Activated T-helper 17 cell treated with anti-CD3 and anti-CD28 coated beads, Interleukin-2, amount 50 U/mL, for 72 hours (primary cell): ENCODE measurements at regions not wholly inside any gene's neighbourhood (a gene's known extent, or its start where the extent isn't known, plus 50 kb on each side); places are given as distances from the start of the nearest gene placed in this dataset.
A peak's percentile ranks its signal among the peaks of the same experiment; 100 is the strongest.
"Not testable (repeated sequence)": the region's sequence is repeated elsewhere in the genome, so short reads cannot be mapped to it uniquely, and the experiment has no call there.

Experiments
- ATAC-seq: fragments of 150-1000 bp; cut with Tn5 transposase; replicated peaks from 2 replicates; pipeline ENCODE4 v1.10.0; 2021; ENCODE audit warnings: mild to moderate bottlenecking, moderate library complexity
- H3K27ac Mint-ChIP-seq: one replicate; pipeline ENCODE4 v1.8.0; 2022; ENCODE audit warnings: mixed read lengths
- H3K27me3 Mint-ChIP-seq: one replicate; pipeline ENCODE4 v1.8.0; 2022; ENCODE audit warnings: mixed read lengths
- H3K36me3 Mint-ChIP-seq: one replicate; pipeline ENCODE4 v1.8.0; 2022; ENCODE audit warnings: low read depth, mild to moderate bottlenecking, mixed read lengths
- H3K4me1 Mint-ChIP-seq: one replicate; pipeline ENCODE4 v1.8.0; 2022; ENCODE audit warnings: mixed read lengths
- H3K4me3 Mint-ChIP-seq: one replicate; pipeline ENCODE4 v1.8.0; 2022; ENCODE audit warnings: mild to moderate bottlenecking, mixed read lengths
- H3K9me3 Mint-ChIP-seq: one replicate; pipeline ENCODE4 v1.8.0; 2022; ENCODE audit warnings: mixed read lengths

DNA sequence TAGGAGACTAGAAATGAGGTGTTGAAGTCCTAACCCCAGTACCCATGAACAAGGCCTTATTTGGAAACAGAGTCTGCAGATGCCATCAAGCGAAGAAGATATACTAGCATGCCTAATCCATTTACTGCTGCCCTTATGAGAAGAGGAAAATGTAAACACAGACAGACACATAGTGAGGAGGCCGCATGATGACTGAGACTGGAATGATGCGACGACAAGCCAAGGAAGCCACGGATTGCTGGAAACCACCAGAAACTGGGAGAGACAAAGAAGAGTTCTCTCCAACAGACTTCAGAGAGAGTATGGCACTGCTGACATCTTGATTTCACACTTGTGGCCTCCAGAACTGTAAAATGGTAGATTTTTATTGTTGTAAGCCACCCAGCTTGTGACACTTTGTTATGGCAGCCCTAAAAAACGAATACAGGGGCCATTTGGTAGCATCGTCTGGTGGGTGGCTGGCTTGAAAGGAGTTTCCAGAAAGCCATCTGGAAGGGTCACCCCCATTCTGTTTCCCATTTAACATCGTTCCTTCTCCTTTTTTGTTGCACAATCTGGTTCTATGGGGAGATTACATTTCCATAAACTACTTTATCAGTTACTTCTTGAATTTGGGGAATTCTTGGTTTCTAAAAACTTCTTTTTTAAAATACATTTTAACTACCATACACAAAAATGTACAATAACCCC lies 193.1 kb downstream of the HSD17B3 start:
- Mint-ChIP-seq H3K4me3 (no peak overlapping the region), H3K27ac (no peak overlapping the region), H3K27me3 (peaks cover 22% of the 10 kb centered on the region), H3K36me3 (no peaks in the 10 kb centered on the region), H3K4me1 (peaks cover 4% of the 10 kb centered on the region), H3K9me3 (peaks cover 15% of the 10 kb centered on the region)
- no peak for ATAC-seq

DNA sequence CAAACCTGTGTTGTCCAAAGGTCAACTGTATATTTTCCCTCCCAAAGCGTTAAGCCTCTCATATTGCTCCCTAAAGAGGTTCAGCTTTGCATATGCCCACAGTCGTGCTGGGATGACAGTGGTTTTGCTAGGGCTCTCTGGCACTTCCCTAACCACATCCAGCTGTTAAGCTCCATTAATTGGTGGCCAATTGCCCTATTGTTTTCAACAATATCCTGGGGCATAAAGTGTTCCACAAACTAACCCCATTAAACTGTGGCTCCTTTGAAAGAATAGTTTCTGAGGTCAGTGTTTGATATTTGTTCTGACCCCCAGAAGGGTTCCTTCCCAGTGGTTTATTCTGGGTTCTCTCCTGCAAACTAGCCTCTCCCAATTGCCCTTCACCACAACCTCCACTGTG lies 194.5 kb downstream of the HSD17B3 start:
- Mint-ChIP-seq H3K9me3 (peaks cover 15% of the 10 kb centered on the region), H3K27ac (no peak overlapping the region), H3K4me3 (no peak overlapping the region), H3K4me1 (peaks cover 4% of the 10 kb centered on the region), H3K27me3 (peaks cover 22% of the 10 kb centered on the region), H3K36me3 (no peaks in the 10 kb centered on the region)
- no peak for ATAC-seq

DNA sequence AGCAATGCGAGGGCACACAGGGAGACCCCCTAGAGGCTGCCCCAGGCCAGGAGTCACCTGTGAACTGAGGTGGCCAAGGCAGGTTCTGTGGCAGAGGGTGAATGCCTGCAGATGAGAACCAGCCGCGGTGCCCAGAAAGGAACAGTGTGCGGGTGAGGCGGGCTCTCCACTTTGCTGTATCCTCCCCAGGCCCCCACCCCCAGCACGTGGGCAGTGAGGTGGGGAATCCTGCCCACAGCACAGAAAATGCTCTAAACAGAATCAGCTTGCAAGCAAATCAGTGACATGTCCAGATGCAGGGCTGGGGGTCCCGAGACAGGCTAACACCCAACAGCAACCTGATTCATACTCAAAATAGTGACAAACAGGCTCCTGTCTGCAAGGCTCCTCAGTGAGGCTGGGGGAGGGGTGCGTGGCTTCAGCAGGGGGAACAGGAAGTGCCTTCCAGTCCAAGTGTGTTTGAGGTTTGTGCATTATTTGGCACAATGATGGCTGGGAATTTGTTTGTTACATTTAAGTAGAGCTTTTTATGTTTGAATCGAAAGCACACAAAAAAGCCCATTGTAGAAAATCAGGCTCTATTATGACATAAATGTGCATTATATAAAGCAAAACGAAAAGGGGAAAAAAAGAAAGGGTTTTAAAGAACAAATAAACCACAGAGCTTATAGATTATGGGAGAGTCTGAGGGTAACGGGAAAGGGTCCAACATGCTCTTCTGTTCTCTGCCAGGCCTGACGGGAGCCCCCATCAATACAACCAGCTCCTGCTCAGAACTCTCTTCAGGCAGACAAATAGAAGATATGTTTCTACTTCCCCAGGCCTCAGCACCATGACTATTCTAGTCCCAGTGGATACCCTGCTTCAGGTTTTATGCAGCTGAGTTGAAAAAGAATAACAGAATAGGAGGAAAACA lies 201.3 kb downstream of the HSD17B3 start:
- no peak overlapping the region for H3K4me3 Mint-ChIP-seq
- H3K9me3 Mint-ChIP-seq: peaks cover 6% of the 10 kb centered on the region
- no peaks in the 10 kb centered on the region for H3K36me3 Mint-ChIP-seq
- H3K27me3 Mint-ChIP-seq: peaks cover 16% of the 10 kb centered on the region
- ATAC-seq: no peak
- H3K4me1 Mint-ChIP-seq: no peaks in the 10 kb centered on the region
- H3K27ac Mint-ChIP-seq: no peak overlapping the region

DNA sequence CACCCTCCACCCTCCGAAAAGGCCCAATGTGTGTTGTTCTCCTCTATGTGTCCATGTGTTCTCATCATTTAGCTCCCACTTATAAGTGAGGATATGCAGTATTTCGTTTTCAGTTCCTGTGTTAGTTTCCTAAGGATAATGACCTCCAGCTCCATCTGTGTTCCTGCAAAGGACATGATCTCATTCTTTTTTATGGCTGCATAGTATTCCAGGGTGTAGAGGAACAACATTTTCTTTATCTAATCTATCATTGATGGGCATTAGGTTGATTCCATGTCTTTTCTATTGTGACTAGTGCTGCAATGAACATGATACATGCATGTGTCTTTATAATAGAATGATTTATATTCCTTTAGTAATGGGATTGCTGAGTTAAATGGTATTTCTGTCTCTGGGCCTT lies 211.3 kb downstream of the HSD17B3 start:
- H3K4me3 Mint-ChIP-seq, H3K36me3 Mint-ChIP-seq, H3K9me3 Mint-ChIP-seq, H3K4me1 Mint-ChIP-seq, ATAC-seq, H3K27ac Mint-ChIP-seq: not testable (repeated sequence)
- peaks cover 13% of the 10 kb centered on the region for H3K27me3 Mint-ChIP-seq

DNA sequence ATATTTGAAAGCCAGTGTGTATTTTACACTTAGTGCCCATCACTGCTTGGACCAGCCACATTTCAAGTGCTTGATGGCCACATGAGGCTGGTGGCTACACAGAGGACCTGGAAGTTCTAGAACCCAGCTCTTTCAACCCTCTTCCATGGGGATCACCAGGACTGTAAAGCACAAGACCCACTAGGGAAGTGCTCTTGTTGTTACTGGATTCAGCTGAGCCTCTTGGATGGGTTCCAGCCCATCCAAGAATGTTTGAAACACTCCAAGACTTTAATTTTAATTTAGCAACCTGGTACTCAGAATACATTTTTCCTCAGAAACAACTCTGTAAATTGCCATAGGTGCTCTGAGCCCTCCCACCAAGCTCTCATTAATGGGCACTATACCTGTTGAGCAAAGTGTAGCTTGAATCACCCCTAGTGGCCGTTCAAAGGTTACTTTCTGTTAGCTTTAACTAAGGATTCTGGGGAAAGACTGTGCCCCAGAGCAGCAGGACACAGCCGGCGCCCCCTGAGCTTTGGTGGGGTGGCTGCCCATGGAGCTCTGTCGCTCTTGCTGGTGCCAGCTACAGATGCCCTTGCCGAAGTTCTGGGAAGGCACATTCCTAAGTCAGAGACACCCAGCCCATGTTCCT lies 212.4 kb downstream of the HSD17B3 start:
- Mint-ChIP-seq H3K4me1 (no peaks in the 10 kb centered on the region), H3K36me3 (no peaks in the 10 kb centered on the region), H3K4me3 (no peak overlapping the region), H3K27me3 (peaks cover 10% of the 10 kb centered on the region), H3K27ac (no peak overlapping the region), H3K9me3 (no peaks in the 10 kb centered on the region)
- ATAC-seq: no peak

DNA sequence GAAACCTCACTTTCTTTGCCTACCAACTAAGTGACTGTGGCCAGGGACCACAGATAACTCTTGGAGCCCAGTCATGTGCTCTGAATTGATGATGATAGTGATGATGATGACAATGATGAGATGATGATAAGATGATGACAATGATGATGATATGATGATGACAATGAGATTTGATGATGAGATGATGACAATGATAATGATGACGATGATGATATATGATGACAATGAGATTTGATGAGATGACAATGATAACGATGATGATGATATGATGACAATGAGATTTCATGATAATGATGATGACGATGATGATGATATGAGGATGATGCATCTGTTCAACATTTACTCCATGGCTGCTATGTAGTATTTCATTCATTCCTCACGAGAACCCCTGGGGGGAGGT lies 213.0 kb downstream of the ERCC6L2 start:
- Mint-ChIP-seq H3K4me1 (no peaks in the 10 kb centered on the region), H3K27ac (no peak overlapping the region), H3K36me3 (no peaks in the 10 kb centered on the region), H3K9me3 (no peaks in the 10 kb centered on the region), H3K27me3 (peaks cover 14% of the 10 kb centered on the region), H3K4me3 (no peak overlapping the region)
- ATAC-seq: no peak

DNA sequence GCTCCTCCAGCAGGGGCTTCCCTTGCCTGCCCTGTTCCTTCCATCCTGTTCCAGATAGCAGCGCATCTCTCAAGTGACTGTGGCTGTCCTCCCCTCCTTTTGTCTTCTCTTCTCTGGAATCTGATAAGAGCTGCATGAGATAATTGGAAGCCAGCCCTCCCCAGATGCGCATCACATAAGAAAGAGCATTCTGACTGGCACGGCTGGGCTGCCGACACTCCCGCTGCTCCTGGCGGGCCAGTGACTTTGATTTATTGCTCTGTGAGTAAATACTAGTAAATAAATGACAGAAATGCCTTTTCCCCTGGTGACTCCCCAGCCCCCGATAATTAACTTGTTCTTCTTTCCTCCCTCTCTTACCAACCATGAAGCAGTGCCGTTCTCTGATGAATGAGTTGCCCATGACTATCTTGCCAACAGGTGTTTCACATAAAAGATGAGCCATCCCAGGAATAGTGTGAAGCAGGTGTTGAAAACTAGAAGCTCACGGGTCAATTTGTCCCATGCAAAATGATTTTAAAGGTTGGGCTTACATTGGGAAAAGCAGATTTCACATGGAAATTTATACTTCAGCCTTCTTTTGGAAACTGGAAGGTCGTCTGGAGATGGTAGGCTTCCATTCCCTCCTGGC lies 212.3 kb downstream of the ERCC6L2 start:
- Mint-ChIP-seq H3K36me3 (no peaks in the 10 kb centered on the region), H3K9me3 (no peaks in the 10 kb centered on the region), H3K4me1 (no peaks in the 10 kb centered on the region), H3K27me3 (peaks cover 14% of the 10 kb centered on the region), H3K27ac (no peak overlapping the region), H3K4me3 (no peak overlapping the region)
- no peak for ATAC-seq

DNA sequence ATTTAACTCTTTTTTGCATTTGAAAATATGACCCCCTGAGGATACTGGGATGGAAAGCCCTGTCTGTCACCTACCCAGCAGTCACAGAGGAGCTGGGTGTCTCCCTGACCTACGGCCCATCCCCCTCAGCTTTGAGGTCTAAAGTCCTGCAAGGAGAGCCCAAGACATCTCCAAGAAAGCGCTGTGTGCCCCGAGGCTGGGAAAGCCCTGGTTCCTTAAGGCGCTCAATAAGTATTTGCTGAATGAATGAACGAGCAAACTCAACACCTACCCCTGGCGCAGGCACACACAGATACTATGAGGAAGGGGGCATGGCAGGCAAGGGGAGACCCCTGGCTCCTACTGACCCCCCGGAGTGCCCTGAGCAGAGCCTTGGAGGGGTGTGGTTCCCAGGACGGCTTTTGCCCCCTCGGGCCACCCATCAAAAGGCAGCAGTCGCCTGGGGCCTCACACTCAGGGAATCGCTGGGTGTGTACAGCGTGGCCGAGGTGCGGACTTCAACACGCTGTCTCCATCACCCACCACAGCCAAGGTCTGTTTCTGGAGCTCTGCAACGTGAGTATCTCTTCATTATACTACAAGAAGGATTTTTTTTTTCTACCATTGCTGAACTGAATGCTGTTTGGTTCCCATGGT lies 211.6 kb downstream of the ERCC6L2 start:
- no peaks in the 10 kb centered on the region for H3K4me1 Mint-ChIP-seq
- ATAC-seq: no peak
- no peaks in the 10 kb centered on the region for H3K9me3 Mint-ChIP-seq
- no peaks in the 10 kb centered on the region for H3K36me3 Mint-ChIP-seq
- H3K4me3 Mint-ChIP-seq: no peak overlapping the region
- H3K27ac Mint-ChIP-seq: no peak overlapping the region
- peaks cover 14% of the 10 kb centered on the region for H3K27me3 Mint-ChIP-seq

DNA sequence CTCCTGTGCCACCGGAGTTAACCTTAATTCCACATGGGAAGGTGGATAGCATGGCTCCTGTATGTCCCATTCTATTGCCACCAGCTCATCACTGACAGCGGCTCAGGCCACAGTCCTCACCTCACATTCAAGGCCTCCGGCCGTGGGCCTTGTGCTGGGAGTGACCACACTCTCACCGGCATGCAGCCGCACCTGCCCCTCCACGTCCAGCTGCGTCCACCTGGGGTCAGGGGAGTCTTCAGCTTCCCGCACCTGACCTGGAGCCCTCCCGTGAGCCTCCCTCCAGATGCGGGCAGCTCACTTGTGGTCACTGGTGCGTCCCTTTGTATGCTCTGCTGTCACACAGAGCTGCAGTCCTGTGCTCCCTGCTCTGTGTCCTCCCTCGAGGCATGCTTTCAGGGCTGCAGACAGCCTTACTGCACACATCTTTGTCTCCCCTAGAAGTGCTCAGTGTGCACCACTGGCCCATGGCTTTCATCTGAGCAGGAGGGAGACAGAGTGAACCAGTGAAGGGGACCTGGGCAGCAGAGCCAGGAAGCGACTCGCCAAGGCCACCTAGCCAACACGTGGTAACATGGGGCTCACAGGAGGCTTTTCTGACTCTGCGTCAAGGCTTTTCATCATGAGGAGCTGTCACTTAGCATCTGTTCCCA lies 210.1 kb downstream of the ERCC6L2 start:
- no peak overlapping the region for H3K4me3 Mint-ChIP-seq
- ATAC-seq: no peak
- H3K9me3 Mint-ChIP-seq: no peaks in the 10 kb centered on the region
- no peaks in the 10 kb centered on the region for H3K4me1 Mint-ChIP-seq
- no peaks in the 10 kb centered on the region for H3K36me3 Mint-ChIP-seq
- H3K27me3 Mint-ChIP-seq: peaks cover 15% of the 10 kb centered on the region
- H3K27ac Mint-ChIP-seq: no peak overlapping the region

DNA sequence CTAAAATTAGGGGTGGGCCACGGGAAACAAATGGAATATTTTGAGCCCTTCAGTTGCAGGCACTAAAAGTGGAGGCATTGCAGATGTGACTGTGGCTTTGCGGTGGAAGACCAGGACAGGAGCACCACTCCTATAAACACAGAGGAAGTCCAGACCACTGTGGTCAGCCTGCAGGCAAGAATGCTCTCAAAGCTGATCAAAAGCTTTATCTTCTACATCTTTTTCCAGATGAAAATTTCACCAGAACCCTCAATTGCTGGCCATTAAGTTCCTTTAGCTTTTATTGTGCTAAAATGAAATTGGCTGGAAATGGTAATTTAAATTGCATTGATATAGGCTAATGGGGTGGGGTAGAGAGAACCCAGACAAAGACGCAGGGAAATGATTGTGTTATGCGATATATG lies 208.8 kb downstream of the ERCC6L2 start:
- no peaks in the 10 kb centered on the region for H3K36me3 Mint-ChIP-seq
- H3K27ac Mint-ChIP-seq: no peak overlapping the region
- H3K4me3 Mint-ChIP-seq: no peak overlapping the region
- ATAC-seq: no peak
- H3K27me3 Mint-ChIP-seq: peaks cover 21% of the 10 kb centered on the region
- H3K9me3 Mint-ChIP-seq: no peaks in the 10 kb centered on the region
- no peaks in the 10 kb centered on the region for H3K4me1 Mint-ChIP-seq

DNA sequence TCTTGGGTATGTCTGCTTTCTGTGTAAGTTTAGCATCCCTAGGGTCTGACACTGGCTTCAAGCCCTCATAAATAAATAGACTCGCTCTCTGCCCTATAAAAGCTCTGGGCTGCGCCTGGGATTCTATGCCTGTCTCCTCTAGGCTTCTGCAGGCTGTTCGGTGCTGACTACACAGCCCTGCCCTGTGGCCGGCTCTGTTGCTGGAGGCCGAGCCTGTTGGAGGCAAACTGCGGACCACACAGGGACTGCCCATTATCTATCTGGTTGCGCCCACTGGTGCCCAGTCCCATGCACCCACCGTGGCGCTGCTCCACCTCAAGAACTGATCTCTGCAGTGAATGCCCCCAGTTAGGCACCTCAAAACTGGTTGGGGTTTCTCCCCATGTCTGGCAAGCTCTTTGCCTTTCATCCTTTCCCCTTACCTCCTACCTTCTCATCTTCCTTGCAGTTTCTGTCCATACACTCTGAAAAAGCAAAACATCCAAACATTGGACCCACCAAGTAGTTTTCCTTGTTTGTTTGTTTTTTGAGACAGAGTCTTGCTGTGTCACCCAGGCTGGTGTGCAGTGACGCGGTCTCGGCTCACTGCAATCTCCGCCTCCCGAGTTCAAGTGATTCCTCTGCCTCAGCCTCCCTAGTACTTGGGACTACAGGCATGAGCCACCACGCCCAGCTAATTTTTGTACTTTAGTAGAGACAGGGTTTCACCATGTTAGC lies 207.2 kb downstream of the ERCC6L2 start:
- H3K36me3 Mint-ChIP-seq: no peaks in the 10 kb centered on the region
- H3K27ac Mint-ChIP-seq: no peak overlapping the region
- H3K4me3 Mint-ChIP-seq: no peak overlapping the region
- H3K4me1 Mint-ChIP-seq: no peaks in the 10 kb centered on the region
- H3K27me3 Mint-ChIP-seq: peaks cover 14% of the 10 kb centered on the region
- ATAC-seq: no peak
- H3K9me3 Mint-ChIP-seq: no peaks in the 10 kb centered on the region

DNA sequence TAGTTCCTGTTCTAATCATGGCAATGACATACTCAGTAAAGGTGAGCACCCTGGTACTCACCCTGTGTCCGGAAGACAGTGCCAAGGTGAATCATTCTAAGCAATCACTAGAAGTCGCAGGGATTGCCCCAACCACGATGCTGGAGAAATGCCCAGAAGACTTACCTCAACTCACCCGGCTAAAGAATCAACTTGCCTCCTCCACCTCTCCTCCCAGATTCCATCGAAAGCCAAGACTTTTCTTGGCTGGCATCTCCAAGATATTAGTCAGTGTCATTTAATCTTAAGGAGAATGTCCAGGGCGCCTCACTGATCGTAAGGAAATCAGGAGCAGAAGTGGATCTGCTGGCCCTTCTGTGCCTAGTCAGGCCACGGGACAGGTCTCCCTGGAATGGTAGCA lies 204.9 kb downstream of the ERCC6L2 start:
- H3K4me3 Mint-ChIP-seq: no peak overlapping the region
- H3K27ac Mint-ChIP-seq: no peak overlapping the region
- no peaks in the 10 kb centered on the region for H3K4me1 Mint-ChIP-seq
- peak; percentile 46 for ATAC-seq
- no peaks in the 10 kb centered on the region for H3K36me3 Mint-ChIP-seq
- peaks cover 10% of the 10 kb centered on the region for H3K27me3 Mint-ChIP-seq
- H3K9me3 Mint-ChIP-seq: no peaks in the 10 kb centered on the region

DNA sequence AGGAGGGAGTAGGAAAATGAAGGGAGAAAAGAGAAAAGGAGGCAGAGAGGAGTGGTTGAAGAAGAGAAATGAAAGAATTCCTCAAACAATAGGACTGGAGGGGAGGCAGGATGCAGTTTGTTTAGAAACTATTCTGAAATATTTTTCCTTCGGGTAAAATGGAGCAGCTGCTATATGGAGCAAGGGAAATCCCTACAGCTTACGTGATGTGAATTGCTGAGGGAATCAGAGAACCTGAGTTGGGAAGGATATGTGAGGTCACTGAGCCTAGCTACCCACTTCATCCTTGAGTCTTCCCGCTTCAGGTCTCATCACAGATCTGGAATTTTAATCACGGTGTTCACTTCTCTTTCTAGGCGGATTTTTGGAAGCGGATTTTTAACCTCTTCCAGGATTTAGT lies 204.3 kb downstream of the ERCC6L2 start:
- no peaks in the 10 kb centered on the region for H3K36me3 Mint-ChIP-seq
- no peak overlapping the region for H3K4me3 Mint-ChIP-seq
- peaks cover 4% of the 10 kb centered on the region for H3K4me1 Mint-ChIP-seq
- H3K9me3 Mint-ChIP-seq: no peaks in the 10 kb centered on the region
- ATAC-seq: no peak
- H3K27me3 Mint-ChIP-seq: peaks cover 10% of the 10 kb centered on the region
- H3K27ac Mint-ChIP-seq: no peak overlapping the region
